ENCODE measurements at regions not wholly inside any gene's neighbourhood (a gene's known extent, or its start where the extent isn't known, plus 50 kb on each side); places are given as distances from the start of the nearest gene placed in this dataset.

- no peak for TF ChIP-seq CTCF (IDR thresholded peaks at IDR 0.05)
- no peaks in the 10 kb centered on the region for H3K36me3 ChIP-seq (ENCODE audit: low read depth)
- H3K9me3 ChIP-seq: no peaks in the 10 kb centered on the region
- no peak for ATAC-seq
- no peaks in the 10 kb centered on the region for H3K4me1 ChIP-seq (ENCODE audit: low read depth)
- intact Hi-C loops (cut with DNase I, micrococcal nuclease): no loop called here
- no peak for DNase-seq
- no peak overlapping the region for H3K4me3 ChIP-seq
These were observed 70.6 kb downstream of the RSL24D1 start for GRCh38 chr15:55126111-55126510.

- ATAC-seq: no peak
- H3K9me3 ChIP-seq: no peaks in the 10 kb centered on the region
- H3K4me3 ChIP-seq: no peak overlapping the region
- intact Hi-C loops (cut with DNase I, micrococcal nuclease): no loop called here
- no peaks in the 10 kb centered on the region for H3K36me3 ChIP-seq (ENCODE audit: low read depth)
- H3K4me1 ChIP-seq (ENCODE audit: low read depth): no peaks in the 10 kb centered on the region
- no peak for DNase-seq
- TF ChIP-seq CTCF (IDR thresholded peaks at IDR 0.05): no peak
These were observed 72.1 kb downstream of the RSL24D1 start for GRCh38 chr15:55124616-55125015.

GRCh38 chr15:55118344-55118870 is 78.3 kb downstream of the RSL24D1 start:
- no peak for ATAC-seq
- no peak for TF ChIP-seq CTCF (IDR thresholded peaks at IDR 0.05)
- no peaks in the 10 kb centered on the region for H3K9me3 ChIP-seq

GRCh38 chr15:55116636-55117035 is 80.1 kb downstream of the RSL24D1 start:
- Histone ChIP-seq H3K4me1 (ENCODE audit: low read depth) (no peaks in the 10 kb centered on the region), H3K9me3 (no peaks in the 10 kb centered on the region), H3K4me3 (no peak overlapping the region), H3K36me3 (ENCODE audit: low read depth) (no peaks in the 10 kb centered on the region)
- no peak for DNase-seq
- intact Hi-C loops (cut with DNase I, micrococcal nuclease): no loop called here
- no peak for ATAC-seq
- no peak for TF ChIP-seq CTCF (IDR thresholded peaks at IDR 0.05)

More at GRCh38 chr15:55118344-55118870, 78.3 kb downstream of the RSL24D1 start:
- DNase-seq: no peak
- intact Hi-C loops (cut with DNase I, micrococcal nuclease): no loop called here
- Histone ChIP-seq H3K4me3 (no peak overlapping the region), H3K36me3 (ENCODE audit: low read depth) (no peaks in the 10 kb centered on the region), H3K4me1 (ENCODE audit: low read depth) (no peaks in the 10 kb centered on the region)

GRCh38 chr15:55113736-55114135 is 83.0 kb downstream of the RSL24D1 start:
- ATAC-seq (no peak), DNase-seq (no peak)
- intact Hi-C loops (cut with DNase I, micrococcal nuclease): no loop called here
- Histone ChIP-seq H3K4me3 (no peak overlapping the region), H3K9me3 (no peaks in the 10 kb centered on the region), H3K4me1 (ENCODE audit: low read depth) (no peaks in the 10 kb centered on the region), H3K36me3 (ENCODE audit: low read depth) (no peaks in the 10 kb centered on the region)
- no peak for TF ChIP-seq CTCF (IDR thresholded peaks at IDR 0.05)

- no peaks in the 10 kb centered on the region for H3K9me3 ChIP-seq
- DNase-seq (no peak), ATAC-seq (no peak)
- no peak overlapping the region for H3K4me3 ChIP-seq
- no peaks in the 10 kb centered on the region for H3K4me1 ChIP-seq (ENCODE audit: low read depth)
- H3K36me3 ChIP-seq (ENCODE audit: low read depth): no peaks in the 10 kb centered on the region
- no peak for TF ChIP-seq CTCF (IDR thresholded peaks at IDR 0.05)
- intact Hi-C loops (cut with DNase I, micrococcal nuclease): no loop called here
These were observed 84.0 kb downstream of the RSL24D1 start for GRCh38 chr15:55112706-55113105.
